HG03378 (cell line): ENCODE measurements at regions not wholly inside any gene's neighbourhood (a gene's known extent, or its start where the extent isn't known, plus 50 kb on each side); places are given as distances from the start of the nearest gene placed in this dataset.
"Not testable (repeated sequence)": the region's sequence is repeated elsewhere in the genome, so short reads cannot be mapped to it uniquely, and the experiment has no call there.

Source experiments
- ATAC-seq: cut with Tn5 transposase; IDR thresholded peaks from one replicate; pipeline ENCODE4 v1.9.1; 2021; ENCODE audit warnings: mild to moderate bottlenecking, moderate library complexity; ENCODE audit not compliant: unreplicated experiment

DNA sequence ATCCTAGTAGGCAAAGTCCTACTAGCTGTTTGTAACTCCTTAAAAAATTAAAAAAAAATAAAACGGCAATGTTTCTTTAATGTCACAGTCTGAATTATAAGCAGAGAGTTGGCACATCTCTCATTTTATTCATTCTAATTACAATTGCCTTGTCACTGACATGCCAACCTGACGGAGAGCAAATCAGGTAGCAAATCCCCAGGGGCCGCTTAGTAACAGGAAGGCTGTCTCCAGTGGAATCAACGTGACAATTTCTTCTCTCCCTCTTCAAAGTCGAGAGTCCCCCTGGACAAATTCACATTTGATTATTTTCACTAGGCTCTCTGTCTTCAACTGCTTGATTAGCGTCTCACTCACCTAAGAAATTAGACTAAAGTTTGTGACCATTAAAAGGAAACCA, 1598.9 kb upstream of the PIK3C3 start:
- no peak for ATAC-seq

DNA sequence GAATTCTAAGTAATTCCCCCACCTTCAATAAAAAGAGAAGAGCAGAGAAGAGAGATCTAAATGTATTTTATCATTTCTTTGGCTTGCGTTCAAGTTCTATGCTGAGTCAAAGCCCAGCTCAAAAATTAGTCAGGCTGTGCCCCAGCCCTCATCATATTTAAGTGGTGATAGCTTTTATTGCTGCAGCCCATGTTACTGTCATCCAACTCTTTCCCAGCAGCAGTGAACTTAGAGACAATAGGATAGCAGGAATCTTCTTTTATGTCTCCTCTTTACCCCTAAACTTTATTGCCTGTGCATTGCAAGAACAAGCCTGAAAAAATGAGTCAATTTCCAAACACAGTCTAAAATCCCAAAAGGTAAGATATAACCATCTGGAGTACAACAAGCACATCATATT, 1599.3 kb upstream of the PIK3C3 start:
- ATAC-seq: no peak

DNA sequence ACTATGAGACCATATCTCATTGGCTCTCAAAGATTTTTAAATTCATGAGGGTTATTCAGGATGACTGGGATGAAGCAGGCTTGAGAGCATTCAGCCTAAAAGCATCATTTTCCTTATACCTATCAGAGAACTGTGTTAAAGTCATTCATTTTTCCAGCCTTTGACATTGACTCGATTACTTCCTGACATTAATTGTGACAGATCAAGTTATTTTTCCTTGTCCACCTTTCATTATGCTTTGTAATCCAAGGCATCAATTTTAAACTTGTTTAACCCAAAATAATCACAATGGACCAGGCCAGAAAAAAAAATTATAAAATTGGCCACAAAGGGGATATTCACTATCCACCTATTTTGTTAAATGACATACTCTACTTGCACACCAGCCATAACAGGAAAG, 1606.8 kb upstream of the PIK3C3 start:
- ATAC-seq: no peak

DNA sequence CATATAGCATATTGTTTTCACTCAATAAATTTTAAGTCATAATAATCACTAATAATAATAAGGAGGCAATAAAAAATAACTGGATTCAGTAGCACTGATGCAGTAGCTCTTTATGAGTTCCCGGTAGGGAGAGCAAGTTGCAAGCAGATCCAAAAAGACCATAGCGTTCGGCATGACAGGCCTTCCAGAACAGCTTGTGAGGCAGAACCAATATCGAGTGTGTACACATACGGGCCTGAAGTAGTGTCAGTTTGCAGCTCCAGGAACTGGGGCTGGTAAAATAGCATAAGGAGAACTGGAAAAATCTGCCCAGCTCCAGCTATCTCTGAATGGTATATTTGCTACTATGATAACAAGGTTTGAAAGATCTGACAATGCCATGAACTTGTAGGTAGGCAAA, 1607.8 kb upstream of the PIK3C3 start:
- no peak for ATAC-seq

- ATAC-seq: no peak
These were observed 1608.9 kb upstream of the PIK3C3 start for GRCh38 chr18:40346146-40346545.

DNA sequence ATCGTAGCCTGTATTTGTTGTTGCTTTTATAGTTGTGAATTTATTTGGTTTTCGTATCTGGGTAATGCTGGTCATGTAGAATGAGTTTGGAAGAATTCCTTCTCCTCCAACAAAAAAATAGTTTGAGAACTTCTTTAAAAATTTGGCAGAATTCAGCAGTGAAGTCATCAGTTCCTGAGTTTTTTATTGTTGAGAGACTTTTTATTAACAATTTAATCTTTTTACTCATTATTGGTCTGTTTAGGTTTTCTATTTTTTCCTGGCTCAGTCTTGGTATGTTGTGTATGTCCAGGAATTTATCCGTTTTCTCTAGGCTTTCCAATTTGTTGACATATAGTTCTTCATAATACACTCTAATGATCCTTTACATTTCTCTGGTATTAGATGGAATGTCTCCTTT, 1613.3 kb upstream of the PIK3C3 start:
- ATAC-seq: no peak

DNA sequence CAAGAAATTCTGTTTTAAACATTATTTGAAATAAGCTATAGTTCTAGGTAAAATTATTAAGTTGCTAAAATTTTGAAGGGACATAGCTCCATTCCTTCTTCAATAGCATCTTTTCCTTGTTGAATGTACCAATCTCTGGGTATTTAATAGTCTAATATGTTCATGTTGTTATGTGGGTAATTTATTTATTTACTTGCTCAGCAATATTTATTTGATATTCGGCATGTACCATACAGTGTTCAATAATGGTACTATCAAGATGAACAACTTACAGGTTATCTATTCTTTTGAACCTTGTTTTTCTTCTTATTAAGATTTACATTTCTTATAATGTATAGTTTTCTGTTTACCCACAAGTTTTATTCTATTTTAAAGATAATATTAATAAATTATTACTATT, 1616.8 kb upstream of the PIK3C3 start:
- ATAC-seq: no peak

- ATAC-seq: no peak
These were observed 1628.0 kb upstream of the PIK3C3 start for GRCh38 chr18:40326985-40327384.

DNA sequence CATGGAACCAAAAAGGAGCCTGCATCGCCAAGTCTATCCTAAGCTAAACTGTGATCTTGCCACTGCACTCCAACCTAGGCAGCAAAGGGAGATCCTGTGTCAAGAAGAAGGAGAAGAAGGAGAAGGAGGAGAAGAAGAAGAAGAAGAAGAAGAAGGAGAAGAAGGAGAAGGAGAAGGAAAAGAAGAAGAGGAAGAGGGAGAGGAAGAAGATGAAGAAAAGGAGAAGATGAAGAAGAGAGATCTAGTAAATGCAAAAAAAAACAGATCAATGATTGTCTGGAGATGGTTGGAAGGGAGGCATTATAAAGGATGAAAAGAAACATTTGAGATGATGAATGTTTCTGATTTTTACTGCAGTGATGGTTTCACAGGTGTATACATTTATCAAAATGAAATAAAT, 1629.0 kb upstream of the PIK3C3 start:
- no peak for ATAC-seq

DNA sequence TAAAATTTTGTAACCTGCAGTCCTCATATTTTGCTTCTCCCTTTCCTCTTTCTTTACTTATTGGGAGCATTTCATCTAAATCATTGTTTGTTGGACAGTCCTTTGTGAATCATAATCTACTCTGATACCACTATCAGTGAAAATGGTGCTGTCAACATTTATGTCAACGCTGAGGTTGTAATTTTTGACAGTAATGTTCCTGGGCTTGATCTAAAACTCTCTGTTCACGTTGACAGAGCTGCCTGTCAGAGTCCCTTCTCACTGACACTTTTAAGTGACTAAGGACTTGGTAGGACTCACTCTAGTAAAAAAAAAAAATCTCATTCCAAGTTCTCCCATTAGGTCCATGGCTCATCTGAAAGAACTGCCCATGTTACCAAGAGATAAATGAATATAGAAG, 1640.8 kb upstream of the PIK3C3 start:
- ATAC-seq: no peak

DNA sequence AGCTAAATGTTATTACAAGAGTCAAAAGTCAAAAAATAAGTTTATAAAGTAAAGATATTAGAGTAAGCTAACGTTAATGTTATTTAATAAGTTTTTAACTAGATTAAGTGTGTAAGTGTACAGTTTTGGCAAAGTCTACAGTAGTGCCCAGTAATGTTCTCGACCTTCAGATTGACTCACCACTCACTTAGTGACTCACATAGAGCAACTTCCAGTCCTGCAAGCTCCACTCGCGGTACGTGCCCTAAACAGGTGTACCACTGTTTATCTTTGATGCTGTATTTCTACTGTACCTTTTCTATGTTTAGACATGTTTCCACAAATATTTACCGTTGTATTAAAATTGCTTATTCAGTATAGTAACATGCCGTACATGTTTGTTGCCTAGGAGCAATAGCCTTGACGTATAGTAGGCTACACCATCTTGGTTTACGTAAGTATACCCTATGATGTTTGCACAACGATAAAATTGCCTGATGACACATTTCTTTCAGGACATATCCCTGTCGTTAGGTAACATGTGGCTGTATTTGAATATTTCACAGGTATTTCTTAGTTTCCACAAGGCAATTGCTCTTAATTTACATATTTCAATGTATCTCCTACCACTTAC, 1641.9 kb upstream of the PIK3C3 start:
- no peak for ATAC-seq

DNA sequence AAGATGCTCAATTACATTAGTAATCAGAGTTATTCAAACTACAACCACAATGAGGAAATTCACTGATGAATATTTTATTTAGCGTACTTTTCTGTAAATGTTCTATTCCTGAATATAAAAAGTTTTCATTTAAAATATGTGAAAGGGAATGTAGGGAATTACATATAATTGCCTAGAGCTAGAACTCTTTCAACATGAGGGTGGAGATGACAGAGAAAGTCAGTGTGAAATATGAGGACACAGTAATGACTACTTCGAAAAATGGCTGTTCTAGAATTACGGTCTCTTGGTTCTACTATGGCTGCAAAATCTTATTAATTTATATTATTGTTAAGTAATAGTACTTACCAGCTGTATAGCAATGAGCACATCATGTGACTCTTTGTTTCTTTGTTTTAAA, 1647.4 kb upstream of the PIK3C3 start:
- no peak for ATAC-seq

DNA sequence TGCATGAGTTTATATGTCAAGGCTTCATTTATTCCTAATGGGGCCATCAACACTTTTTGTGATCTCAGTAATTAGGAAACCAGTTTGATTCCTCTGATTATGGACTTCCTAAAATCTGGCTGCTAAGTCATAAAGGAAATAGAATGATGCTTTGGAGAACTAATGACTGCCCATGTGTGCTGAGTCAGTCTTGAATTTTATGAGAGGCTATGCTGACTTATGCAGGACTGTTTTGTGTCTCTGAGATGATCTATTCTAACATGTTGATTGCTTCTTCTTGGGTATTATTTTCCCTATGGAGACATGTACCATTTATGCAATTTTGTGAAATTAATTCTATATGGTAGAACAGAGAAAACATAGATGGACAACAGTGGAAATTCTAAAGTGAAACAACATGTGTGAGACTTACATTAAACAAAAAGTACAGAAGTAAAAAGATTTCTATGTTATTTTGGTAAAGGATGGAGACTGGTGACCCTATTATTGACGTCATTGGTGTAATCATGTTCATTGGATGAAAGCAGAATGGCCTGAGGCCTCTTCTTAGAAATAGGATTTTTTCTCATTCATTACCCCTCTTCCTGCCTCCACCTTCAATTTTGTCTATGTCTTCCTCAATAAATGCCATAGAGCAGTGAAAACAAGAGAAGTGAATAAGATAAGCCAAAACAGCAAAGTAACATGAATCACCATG, 1658.2 kb upstream of the PIK3C3 start:
- ATAC-seq: no peak

DNA sequence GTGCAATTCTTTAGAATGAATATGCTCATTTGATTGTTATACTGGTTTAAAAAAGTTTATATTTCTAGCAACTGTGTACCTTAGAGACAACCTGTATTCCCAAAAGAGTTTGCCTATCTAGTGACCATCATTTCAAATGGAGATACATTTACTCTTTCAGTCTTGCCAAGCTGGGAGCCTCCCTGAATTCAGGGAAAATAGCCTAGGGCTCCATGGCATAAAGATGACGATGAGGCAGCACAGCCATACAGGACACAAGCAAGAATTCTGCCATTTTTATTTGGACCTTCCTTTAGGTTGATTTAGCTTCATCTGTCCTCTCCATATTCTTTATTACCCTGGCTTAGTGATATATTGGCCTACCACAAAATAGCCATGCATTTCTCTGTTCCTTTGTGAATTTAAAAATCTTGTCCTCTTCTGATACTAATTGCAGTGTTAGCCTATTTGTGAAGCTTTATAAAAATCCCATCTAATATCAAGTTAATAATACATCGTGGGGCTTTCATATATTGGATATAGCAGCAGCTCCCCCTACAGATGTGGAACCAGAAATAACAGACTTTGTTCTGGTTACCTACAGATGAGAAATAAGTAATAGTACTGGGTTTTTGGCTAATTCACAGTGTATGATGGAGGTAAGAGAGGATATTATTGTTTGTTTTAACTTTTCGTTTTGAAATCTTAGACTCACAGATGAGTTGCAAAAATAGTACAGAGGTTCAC, 1661.9 kb upstream of the PIK3C3 start:
- no peak for ATAC-seq

- ATAC-seq: no peak
These were observed 1671.5 kb upstream of the PIK3C3 start for GRCh38 chr18:40283560-40283959.

DNA sequence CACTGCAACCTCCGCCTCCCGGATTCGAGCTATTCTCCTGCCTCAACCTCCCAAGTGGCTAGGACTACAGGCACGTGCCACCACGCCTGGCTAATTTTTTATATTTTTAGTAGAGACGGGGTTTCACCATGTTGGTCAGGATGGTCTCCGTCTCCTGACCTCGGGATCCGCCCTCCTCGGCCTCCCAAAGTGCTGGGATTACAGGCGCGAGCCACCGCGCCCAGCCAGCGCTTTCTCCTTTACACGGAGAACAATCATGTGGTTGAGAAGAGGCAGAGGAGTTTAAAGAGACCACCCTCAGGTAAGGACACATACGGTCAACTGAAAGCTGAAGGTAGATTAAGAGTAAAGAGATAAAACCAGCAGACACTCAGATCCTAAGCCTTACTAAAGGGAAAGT, 1673.7 kb upstream of the PIK3C3 start:
- not testable (repeated sequence) for ATAC-seq

DNA sequence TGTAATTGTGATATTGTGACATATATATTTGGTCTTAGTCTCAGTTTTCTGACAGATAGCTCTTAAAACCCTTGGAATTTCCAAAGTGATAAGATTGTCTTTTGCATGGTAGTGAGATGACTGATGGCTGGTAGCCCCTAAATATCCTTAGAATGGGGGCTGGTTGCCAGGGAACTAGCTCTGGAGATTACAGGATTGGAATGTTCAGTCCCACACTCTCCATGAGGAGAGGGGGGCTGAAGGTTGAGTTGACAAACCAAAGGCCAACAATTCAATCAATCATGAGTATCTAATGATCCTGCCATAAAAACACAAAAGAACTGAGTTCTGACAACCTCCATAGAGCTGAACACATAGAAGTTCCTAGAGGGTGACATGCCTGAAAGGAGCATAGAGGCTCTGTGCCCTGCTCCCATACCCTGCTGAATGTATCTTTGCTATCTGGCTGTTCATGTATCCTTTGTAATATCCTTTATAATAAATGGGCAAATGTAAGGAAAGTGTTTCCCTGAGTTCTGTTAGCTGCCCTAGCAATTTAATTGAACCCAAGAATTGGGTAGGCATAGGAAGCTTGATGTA, 1680.3 kb upstream of the PIK3C3 start:
- ATAC-seq: no peak

DNA sequence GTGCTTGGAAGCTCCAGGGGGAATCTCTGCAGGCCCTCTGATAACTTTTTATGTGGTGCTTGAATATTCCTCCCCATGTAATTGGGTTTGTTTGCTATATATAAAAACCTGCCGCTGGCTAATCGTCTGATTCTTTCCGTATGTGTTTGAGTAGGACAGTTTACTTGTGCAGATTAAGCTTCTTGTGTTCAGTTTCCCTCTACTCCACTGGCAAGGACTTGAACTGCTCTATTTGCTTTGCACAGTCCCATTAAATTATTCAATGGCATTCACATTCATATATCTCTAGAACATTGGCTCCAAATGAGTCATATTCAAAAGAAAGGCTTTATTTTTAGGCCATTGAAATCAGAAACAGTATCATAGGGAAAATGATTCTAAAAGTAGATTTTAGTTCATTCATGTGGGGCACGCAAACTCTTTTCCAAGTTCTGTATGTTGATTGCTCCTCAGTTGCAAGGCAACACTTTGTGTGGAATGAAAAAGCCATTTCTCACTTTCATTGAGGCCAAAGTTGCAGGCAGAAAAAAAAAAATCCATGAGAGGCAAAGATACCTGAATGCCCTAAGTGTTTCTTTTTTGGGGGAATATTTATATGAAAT, 1682.3 kb upstream of the PIK3C3 start:
- no peak for ATAC-seq

DNA sequence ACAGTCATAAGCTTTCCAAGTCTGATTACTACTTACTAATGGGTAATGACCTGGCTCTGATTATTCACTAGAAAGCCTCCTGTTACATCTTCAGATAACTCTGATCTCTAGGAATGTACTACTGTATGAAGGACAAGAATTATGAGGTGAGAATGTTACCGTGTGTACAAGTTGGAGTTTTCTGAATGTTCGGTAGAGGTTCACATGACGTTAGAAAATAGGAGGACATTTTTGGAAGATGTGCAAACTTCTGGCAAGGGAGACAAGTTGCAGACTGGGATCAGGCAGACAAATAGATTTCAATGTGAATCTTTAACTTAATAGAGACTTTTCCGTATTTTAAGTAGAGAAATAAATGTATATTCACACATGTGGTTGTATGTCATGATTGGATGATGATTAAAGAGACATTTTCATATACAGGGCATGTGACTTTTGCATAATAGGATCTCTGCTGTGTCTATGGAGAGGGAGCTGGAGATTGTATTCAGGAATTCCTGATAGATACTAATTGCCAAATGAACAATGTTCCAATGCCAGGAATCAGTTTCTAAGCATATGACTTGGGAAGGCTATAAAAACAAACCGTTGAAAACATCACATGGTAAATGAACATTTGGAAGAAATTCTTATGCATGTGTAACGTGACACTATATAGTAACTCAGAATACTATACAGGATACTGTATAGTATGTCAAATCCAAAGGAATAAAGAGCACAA, 1695.8 kb upstream of the PIK3C3 start:
- ATAC-seq: no peak

DNA sequence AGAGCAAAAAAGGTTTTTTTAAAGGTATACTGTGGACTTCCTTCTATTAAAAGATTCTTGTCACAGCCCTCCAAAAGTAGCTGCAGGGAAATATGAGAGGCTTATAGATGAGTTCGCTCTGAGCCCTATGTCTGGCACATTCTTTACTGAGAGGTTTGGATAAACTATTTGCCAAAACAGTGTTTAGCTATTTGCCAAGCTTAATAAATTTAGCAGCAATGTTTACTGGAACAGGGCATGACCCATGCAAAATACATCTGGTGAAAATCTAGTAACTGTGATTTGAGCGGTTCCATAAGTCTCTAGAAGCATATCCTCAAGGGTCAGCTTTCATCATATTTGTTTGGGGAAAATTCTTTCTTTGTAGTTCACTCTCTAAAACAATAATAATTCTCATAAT, 1696.7 kb upstream of the PIK3C3 start:
- no peak for ATAC-seq

DNA sequence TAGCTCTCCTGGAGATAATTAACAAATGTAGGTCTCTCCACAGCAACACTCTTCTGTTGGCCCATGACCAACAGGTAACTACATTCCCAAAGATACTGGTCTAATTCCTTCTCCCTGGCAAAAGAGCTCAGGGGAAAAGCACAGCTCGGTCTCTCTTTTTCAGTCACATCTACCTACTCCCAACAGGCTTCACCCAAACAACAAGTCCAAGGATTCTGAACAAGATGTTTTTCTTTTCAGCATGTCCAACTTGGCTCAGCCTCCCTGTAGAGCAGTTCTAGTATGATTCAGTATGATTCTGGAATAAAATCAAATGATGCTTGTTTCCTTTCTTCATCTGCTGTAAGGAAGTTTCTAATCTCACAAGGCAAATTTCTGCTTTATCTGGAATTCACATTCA, 1704.8 kb upstream of the PIK3C3 start:
- ATAC-seq: no peak
